Neural progenitor cell (in vitro differentiated cells): ENCODE measurements at regions not wholly inside any gene's neighbourhood (a gene's known extent, or its start where the extent isn't known, plus 50 kb on each side); places are given as distances from the start of the nearest gene placed in this dataset.

Experiments
- EZH2 ChIP-seq: fragments of 200-600 bp; sonication (generic); IDR thresholded peaks from 2 replicates; pipeline ENCODE4 v1.6.1; 2017; ENCODE audit warnings: antibody characterized with exemption, mild to moderate bottlenecking, moderate library complexity
- EZH2phosphoT487 ChIP-seq: fragments of 200-600 bp; sonication (generic); IDR thresholded peaks from 2 replicates; pipeline ENCODE4 v1.6.1; 2017; ENCODE audit warnings: antibody characterized with exemption
- TF ChIP-seq, protein P1 (sequence below): fragments of 200-600 bp; sonication (generic); IDR thresholded peaks from 2 replicates; pipeline ENCODE4 v1.5.1; 2017; ENCODE audit warnings: antibody characterized with exemption, mild to moderate bottlenecking

DNA sequence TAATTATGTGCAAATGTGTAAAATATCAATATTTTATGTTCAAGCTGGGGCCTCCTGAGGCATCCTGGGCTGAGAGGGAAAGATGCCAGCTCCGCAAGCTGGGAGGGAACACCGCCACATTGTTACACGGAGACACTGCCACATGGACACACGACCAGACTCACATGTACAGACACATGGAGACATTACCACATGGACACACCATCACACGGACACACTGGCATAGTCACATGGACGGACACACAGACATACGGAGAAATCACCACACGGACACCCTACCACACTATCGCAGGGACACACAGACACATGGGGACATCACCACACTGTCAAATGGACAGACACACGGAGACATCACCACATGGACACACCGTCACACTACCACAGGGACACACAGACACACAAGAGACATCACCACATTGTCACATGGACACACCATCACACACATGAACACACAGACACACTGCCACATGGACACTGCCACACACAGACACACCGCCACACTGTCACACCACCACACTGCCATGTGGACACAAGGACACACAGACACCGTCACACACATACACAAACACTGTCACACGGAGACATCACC, 117.6 kb downstream of the CCDC74A start:
- no peak for TF ChIP-seq EZH2
- TF ChIP-seq, protein P1, sequence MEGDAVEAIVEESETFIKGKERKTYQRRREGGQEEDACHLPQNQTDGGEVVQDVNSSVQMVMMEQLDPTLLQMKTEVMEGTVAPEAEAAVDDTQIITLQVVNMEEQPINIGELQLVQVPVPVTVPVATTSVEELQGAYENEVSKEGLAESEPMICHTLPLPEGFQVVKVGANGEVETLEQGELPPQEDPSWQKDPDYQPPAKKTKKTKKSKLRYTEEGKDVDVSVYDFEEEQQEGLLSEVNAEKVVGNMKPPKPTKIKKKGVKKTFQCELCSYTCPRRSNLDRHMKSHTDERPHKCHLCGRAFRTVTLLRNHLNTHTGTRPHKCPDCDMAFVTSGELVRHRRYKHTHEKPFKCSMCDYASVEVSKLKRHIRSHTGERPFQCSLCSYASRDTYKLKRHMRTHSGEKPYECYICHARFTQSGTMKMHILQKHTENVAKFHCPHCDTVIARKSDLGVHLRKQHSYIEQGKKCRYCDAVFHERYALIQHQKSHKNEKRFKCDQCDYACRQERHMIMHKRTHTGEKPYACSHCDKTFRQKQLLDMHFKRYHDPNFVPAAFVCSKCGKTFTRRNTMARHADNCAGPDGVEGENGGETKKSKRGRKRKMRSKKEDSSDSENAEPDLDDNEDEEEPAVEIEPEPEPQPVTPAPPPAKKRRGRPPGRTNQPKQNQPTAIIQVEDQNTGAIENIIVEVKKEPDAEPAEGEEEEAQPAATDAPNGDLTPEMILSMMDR: no peak
- TF ChIP-seq EZH2phosphoT487: no peak
